ENCODE measurements at regions not wholly inside any gene's neighbourhood (a gene's known extent, or its start where the extent isn't known, plus 50 kb on each side); places are given as distances from the start of the nearest gene placed in this dataset.

DNA sequence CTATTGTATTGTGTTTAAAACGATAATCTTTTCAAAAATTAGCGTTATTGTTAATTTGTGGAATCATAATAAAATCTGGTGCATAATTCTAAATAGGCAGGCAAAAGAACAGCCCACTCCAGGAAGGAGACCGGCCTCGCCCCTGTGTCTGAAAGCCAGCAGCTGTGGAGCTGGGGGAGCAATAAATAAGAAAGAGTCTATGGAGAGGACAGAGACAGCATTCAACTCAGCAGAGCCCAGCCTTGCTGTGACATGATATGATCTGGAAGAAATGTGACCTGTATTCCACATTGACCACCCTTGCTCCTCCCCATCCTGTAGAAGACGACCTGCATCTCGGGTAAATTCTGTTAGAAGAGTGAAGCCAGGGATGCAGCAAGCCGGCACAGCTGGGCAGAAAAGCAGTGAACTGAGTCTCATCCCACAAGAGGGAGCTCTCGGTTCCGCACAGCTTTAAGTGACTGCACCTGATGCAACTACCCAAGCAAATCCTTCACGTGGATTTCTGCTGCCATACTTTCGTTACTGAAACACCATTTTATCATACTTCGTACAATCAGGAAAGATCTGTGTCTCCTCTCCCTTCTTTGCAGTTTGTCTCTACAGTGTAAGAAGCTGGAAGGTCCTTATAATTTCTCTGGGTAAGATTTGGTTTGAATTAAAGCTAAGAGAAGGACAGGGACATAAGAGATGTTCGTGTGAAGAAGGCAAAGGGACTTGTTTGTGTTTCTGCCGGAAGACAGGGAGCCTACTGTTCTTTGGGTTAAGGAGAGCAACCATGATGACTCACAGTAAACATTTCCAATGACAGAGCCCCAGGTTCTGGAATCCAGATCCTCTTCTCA, 427.1 kb downstream of the GPAM start:
- DNase-seq, result no peak

DNA sequence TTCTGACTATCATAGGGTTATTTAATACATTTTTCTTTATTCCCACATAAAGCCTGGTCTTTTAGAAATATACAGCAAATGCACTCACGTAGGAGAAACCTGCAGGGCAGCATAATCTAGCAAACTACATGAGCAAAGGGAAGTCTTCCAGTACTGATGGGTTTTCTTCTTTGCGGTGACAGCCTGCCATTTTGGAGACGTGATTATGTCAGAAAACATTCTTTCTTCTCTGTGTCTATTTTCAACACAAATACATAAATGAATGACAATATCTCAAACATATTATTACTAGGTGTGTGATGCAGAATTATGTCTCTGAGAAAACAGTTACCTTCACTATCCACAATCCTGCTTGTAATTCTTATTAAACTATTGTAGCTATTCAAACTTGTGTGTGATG, 425.0 kb downstream of the GPAM start:
- DNase-seq, result no peak

DNA sequence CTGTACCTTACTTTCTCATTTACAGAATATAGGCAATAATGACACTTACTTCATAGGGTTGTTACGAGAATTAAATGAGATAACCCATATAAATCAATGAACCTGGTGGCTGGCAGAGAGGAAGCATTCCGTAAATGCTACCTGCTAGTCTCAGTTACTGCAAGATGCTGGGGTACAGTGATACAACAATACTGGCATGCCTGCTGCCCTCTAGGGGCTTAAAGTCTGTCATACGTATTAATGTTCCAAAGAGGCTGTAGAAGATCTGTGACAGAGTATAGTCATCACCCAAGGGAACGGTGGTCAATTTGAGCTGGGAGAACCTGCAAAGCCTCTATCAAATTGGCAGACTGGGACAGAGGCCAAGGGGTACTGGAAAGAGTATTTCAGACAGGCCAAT, 421.5 kb downstream of the GPAM start:
- no peak for DNase-seq

DNA sequence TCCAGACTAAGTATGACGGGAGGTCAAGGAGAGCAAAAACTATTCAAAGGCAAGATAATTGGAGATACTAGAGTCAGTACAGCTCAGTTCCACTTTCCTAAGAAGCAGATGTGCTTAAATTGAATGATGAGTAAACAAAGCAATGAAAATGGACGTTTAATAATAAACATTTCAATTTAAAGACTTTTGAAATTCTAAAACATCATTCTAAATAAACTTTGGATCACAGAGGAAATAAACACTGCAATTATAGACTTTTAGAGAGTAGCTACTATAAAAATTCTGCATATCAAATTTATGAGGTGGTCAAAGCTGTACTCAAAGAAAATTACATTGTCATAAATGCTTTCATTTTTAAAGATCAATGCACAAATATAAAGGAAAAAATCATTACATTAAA, 418.3 kb downstream of the GPAM start:
- DNase-seq, result no peak

DNA sequence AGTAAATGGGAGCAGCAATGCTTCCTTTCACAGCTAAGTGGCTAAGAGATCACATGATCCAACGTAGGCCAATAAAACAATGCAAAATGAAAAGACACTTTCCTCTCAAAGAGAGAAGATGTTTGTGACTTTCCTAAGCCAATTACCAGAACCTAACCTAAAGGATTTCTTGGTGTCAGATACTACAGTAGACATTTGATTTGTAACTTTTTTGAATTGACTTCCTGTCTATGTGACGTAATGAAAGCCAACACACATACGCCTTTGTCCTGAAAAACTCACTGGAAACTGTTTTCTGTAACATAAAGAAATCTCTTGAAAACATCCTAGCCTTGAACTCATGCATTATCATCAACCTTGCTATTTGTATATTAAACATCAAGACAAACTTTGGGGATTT, 417.1 kb downstream of the GPAM start:
- DNase-seq, result no peak

DNA sequence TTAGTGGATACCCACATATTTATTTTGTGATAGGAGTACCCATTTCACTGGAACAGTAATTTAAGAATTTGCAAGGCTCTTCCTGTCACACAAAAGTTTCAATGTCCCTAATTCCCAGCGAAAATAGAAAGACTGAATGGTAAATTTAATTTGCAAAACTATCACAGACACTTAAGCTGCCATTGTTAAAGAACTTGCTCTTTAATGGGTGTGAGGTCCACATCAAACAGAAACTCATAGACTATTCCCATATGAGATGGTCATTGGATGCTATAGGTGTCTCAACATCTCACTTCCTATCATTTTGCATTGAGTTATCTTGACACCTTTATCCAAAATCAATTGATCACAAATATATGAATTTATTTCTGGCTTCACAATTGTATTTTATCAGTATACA, 415.9 kb downstream of the GPAM start:
- DNase-seq, result no peak

DNA sequence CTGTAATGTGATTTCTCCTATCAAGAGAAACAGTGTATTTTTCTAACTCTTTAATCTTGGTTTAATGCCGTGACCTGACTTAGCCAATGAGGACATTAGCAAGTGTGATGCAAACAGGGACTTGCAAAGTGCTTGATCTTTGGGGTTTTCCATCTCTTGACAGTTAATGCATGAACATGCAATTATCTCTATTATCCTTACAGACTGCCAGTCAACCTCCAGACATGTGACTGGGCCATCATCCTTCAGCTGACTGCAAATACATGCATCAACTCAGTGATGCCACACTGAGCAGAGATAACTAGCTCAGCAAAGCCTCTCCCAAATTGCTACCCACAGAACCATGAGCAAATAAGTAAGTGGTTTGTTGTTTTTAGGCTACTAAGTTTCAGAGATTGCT, 409.6 kb downstream of the GPAM start:
- no peak for DNase-seq

DNA sequence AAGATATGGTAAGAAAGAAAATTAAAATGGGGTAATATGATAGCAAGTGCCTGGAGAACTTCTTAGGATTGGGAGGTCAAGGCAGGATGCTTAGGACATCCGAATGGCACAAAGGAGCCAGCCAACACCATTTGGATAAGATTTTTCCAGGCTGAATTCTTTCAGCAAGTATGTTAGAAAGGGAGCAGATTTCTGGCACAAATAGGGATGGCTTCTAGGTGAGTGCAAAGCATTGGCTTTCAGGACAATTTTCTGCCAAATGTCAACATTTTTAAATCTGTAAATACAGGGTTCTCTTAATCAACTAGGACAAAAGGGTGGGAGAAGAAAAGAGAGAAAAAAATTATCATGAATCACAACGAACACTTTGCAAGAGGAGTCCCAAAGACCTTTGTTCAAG, 409.1 kb downstream of the GPAM start:
- DNase-seq, result no peak

DNA sequence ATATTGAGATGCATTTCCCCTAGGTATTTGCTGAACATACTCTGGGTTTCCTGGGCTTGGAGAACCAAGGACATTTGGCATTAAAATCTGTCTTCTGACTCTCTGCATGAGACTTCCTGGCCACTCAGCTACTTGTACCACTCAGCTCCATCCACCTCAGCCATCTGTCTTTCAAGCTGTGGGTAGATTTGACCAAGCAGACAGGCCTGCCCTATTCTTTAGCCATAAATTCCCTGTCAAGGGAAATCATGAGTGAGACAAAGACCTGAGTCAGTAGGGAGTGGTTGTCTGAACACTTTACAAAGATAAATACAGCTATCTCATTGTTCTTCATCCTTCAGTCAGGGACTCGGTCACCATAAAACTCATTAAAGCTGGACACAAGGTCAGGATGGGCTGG, 399.1 kb downstream of the GPAM start:
- no peak for DNase-seq

DNA sequence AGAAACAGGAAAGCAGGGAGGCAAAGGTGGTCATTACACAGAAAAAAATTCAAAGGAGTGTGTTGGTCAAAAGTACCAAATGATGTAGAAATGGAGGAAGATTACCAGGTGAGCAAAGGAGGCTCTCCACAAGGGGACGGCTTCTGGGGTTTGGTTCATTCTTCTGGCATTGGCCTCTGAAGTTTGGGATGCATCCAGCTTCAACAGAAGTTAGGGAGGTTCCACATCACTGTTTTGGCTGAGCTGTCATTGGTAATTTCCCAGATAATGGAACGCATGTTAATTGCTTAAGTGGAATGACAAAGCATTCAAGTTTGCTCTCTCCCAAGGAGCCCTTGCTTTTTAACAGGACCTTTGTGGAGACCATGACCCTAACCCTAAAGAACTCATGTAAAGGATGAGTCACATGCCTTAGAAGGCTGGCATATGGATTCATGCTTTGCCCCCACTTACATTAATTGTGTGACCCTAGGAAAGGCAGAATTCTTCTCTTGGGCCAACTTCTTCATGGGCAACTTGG, 398.6 kb downstream of the GPAM start:
- no peak for DNase-seq

DNA sequence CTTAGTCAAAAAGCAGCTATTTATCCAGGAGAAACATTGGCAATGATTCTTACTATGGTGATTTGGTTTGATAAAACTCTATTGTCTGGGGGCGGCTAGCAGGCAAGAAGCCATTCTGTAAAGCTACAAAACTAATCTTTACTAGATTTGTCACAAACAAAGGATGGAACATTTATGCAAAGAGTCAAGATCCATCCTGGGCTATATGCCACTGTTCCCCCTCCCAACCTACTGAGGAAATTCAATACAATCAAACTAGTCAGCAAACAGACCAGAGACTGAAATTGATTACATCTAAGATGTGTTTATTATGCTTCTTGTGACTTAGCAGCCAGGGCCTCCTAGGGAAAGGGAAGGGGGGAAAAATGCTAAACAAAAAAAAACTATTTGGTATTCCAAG, 397.6 kb downstream of the GPAM start:
- DNase-seq, result no peak

DNA sequence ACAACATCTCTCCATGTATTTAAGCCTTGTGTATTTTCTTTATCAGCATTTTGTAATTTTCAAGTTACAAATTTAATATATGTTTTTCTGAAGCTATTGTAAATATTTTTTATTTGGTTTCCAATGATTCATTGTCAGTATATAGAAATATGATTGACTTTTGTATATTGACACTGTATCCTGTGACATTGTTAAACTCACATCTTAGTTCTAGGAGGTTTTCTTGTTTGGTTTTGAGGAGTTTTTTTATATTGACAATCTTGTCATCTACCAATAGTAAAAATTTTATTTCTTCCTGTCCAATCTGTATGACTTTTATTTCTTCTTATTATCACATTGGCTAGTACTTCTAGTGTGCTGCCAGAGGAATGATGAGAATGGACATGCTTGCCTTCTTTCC, 393.7 kb downstream of the GPAM start:
- DNase-seq, result no peak

DNA sequence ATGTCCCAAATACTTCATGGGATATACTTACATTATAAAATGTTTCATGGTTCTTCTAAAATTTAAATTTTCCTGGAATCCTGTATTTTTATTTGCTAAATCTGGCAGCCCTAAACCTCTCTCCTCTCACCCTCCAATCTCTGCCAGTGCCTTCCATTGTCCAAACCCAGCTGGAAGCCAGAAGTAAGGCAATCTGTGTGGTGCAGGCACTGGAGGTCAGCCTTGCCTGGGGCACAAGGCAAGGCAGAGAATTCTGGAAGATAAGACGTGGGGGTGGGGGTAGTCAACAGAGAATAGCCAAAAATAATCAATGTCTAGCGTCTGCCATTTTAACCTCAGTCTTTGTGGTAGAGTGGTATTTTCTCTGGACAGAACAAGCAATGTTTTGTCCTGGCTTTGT, 381.7 kb downstream of the GPAM start:
- no peak for DNase-seq

DNA sequence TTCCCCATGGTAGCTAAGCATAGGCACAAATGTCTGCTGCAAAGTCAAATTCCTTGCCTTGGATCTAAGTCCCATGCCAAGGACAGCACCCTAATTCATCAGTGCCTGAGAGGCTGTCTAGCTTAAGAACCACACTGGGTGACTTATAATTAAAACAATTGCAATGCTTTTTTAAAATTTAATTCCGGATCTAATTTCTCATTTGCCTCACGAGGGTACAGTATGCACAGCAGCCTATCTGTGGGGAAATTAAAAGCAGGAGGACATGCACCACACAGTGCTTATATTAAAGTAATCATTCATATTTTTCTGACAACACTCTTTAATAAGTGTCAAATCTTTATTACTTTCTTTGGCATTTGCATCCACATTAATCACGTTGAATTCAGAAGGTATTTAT, 378.8 kb downstream of the GPAM start:
- no peak for DNase-seq

DNA sequence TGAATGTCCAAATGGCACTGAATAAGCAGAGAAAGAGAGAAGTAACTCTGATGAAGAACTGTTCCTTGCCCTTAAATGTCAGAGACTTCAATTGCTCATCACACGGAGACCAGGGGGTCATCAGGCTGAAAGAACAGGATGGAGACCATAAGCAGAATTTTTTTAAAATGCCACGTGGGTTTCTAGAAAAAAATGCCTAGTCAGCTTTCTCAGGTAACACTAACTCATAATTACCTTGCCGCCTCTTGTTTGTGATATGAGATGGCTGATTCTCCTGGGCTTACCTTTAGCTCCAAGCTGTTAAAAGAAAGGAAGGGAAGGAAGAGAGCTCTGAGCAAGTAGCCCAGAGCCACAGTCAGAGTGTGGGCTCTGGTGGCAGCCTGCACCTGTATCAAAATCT, 372.0 kb downstream of the GPAM start:
- DNase-seq, result no peak

DNA sequence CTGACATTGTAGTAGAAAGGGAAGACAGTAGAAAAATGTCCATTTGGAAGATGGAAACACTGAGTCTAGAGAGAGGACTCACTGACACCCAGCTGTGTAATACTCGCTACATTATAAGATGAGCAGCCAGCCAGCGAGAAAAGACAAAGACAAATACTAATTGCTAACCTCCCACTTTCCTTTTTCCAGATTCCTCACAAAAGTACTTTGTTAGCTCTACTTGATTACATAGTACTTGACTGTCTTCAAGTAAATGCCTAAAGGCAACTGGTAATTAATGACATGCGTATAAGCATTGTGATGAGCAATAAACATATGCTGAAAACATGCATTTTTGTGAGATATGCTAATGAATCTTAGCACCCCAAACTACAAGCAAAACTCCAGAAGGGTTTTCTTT, 363.1 kb downstream of the GPAM start:
- DNase-seq, result no peak

DNA sequence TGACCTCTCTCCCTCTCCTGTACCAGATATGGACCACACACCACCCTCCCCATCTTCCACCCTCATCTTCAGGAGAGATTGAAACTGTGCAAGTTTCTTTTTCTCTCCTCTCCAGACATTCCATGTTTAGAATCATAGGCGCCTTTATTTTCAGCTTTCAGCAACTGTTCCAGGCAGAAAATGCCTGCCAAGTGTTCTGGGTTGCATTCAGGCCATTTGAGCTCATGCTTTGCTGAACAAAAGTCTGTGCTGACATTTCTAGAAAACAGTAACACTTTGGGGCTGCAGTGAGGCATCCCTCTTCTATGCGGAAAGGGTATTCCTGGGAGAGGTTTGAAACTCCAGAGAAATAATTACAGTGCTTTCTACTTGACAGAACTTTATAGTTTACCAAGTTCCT, 361.7 kb downstream of the GPAM start:
- DNase-seq, result no peak

DNA sequence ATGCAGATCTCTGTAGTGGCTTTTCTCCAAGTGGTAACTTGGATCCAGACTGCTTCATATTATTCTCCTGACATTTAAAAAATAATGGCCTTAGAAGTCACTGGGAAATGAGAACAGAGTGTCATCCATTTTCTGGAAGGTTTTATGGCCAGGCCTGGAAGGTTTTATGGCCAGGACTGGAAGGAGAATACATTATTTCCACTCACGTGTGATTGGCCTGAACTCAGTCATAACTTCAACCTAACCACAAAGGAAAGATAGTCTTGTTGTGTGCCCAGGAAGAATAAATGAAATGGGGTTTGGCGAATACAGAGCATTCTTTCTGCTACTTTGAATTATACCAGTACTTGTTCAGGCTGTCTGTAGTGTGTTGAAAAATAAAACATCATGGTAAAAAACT, 360.9 kb downstream of the GPAM start:
- no peak for DNase-seq

DNA sequence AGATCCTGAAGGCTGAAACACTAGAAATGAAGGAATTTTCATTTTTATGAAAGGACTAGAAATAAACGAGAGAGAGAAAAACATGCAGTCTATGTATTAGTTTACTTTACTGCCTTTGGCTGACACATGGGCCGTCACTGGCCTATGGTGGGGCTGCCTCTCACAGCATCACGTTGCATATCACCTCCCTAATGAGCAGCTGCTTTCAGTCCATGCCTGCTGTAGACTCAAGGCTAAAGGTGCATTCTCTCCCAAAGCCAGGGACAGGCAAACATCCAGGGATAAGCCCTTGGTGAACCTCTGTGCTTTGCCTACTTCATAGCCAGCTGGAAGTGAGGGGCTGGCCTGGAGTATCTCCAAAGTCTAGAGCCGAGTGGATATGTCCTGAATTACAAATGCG, 359.4 kb downstream of the GPAM start:
- no peak for DNase-seq

DNA sequence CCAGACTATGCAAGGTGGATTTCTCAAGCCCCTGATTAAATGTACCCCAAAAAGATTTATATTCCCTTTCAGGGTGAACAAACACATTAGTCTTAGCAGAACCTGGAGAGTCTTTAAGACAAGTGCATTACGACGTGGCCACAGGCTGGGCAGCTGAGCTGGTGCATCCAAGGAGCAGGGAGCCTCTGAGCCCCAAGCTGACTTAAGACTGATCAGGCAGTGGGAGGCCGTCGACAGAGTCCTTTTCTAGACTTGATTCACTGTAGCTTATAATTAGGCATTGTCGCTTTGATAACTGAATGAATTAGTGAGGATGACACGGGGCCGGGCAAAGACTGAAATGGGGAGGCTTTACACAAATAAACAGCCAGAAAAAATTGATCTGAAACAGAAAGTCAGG, 353.2 kb downstream of the GPAM start:
- no peak for DNase-seq

DNA sequence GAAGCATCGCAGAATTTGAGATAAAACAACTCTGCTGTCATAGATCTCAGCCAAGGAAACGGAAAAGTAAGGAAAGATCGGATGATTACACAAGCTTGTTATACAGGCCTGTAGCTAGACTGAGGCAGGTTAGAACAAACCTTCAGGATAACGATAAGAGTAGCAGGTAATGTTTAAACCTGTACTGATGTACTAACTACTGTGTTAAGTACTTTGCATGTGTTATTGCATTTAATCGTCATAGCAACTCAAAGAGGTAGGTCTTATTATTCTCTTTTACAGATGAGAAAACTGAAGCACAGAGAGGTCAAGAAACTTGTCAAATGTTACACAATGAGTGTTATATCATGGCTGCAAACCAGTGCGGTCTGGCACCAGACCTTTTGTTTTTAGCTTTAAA, 352.5 kb downstream of the GPAM start:
- no peak for DNase-seq

DNA sequence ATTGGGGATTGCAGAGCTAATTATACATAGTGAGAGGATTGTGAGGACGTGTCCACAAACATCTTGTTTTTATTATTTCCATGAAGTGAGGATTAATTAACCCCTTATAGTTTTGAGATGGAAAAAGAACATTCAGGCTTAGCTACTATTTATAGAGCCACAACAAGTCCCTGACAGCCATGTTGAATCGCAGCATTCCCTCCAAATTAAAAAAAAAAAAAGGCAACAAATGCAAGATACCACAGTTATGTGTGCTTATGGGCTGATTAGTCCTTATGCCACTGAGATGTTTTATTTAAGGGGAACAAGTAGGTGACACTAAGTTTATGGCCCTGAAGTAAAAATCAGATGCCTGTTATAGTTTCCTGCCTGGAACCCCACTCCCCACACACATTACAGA, 350.3 kb downstream of the GPAM start:
- no peak for DNase-seq

DNA sequence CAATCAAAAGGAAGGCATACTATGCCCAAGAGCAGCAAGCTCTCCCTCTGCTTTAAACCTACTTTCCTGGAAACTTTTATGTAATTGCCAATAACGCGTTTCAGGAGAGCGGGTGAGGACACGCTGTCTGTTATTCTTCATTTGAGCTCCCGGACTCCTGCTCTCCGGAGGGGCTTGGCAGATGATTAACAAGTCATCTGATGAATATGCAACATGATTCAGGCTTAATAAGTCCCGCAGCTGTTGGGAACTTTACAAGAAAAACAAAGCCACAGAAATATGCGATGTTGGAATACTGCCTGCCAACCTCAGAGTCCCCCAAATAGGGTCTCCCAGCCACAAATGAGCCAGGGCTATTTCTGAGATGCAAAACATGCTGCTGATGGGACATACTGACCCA, 348.0 kb downstream of the GPAM start:
- DNase-seq, result no peak

DNA sequence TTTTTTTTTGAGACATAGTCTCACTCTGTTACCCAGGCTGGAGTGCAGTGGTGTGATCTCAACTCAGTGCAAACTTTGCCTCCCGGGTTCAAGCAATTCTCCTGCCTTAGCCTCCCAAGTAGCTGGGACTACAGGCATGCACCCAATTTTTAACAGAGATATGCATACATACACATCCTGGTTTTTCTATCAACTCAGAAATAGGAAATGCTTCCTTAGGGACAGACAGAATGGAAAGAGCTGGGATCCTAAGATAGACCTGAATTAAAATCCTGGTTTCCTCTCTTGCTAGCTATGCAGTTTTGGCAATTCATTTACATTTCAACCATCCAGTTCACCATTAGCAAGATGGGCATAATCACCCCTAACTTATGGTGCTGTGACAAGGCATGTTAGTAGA, 347.5 kb downstream of the GPAM start:
- no peak for DNase-seq

DNA sequence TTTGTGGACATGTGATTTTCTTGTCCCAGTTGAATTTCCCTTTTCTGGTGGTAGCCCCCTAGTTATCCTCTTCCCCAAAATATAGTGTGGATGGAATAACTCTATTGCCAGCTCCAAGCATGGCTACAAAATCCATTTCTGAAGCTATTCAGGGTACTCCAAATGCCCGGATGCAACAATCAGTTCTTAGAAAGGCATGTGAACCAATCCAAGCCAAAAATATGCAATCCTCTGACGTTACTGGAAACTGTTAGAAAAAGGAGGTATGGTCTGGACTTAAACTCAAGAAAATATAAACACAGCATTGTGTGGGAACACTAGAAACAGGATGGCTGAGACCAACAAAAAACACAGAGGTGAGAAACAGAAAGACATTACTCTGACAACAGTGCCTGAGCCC, 347.0 kb downstream of the GPAM start:
- no peak for DNase-seq
